Transverse colon (tissue), 4 donors: ENCODE measurements at regions not wholly inside any gene's neighbourhood (a gene's known extent, or its start where the extent isn't known, plus 50 kb on each side); places are given as distances from the start of the nearest gene placed in this dataset.

Experiments used
- DNase-seq: peaks from one replicate; pipeline ENCODE4 v3.0.0-alpha.2; 2019
- H3K27ac ChIP-seq, 4 donors: fragments of 200-600 bp; sonication (generic); 2 replicates each; pipeline ENCODE4 v1.5.1; 2016 to 2018; ENCODE audit warnings: inconsistent platforms in 4 of 4
- H3K27me3 ChIP-seq: fragments of 200-600 bp; sonication (generic); 2 replicates; pipeline ENCODE4 v1.5.1; 2017; ENCODE audit warnings: inconsistent platforms
- H3K36me3 ChIP-seq, 4 donors: fragments of 200-600 bp; sonication (generic); 2 replicates each; pipeline ENCODE4 v1.5.1; 2017 to 2019; ENCODE audit warnings: inconsistent platforms in 4 of 4
- H3K4me1 ChIP-seq, 4 donors: fragments of 200-600 bp; sonication (generic); 2 replicates each; pipeline ENCODE4 v1.5.1; 2017 to 2020; ENCODE audit warnings: inconsistent platforms in 4 of 4
- H3K4me3 ChIP-seq, 4 donors: fragments of 200-600 bp; sonication (generic); 1 replicate in 1 of 4; 2 replicates in 3 of 4; pipeline versions ENCODE4 v1.5.1 to v1.6.1; 2017 to 2019; ENCODE audit warnings: inconsistent platforms in 4 of 4
- H3K9me3 ChIP-seq, 2 donors: fragments of 200-600 bp; sonication (generic); 2 replicates each; pipeline ENCODE4 v1.5.1; 2017 to 2019; ENCODE audit warnings: inconsistent platforms in 2 of 2
- EP300 ChIP-seq: sonication (generic); formaldehyde crosslinking; IDR thresholded peaks from one replicate; pipeline ENCODE4 v1.6.1; 2017; ENCODE audit warnings: antibody characterized with exemption, low read depth
- POLR2A ChIP-seq: fragments of 450-650 bp; IDR thresholded peaks from one replicate; pipeline ENCODE4 v1.6.1; 2016; ENCODE audit warnings: antibody characterized with exemption, mild to moderate bottlenecking, moderate library complexity
- POLR2AphosphoS5 ChIP-seq, 3 donors: sonication (generic); formaldehyde crosslinking; IDR thresholded peaks; one replicate each; pipeline ENCODE4 v1.6.1; 2016; ENCODE audit warnings: antibody characterized with exemption in 3 of 3
- WGBS, 2 donors: methylation state at CpG; one replicate each; pipeline ENCODE4 v1.1.5; 2018; ENCODE audit warnings: low coverage in 1 of 2; 5-methylcytosine and 5-hydroxymethylcytosine counted together
- in situ Hi-C, 4 donors: fragments of 200-750 bp; cut with MboI; loops; one replicate each; pipeline versions ENCODE4 v1.15.0 to v1.15.1; 2017; ENCODE audit warnings: low sequenced_read_pairs in 3 of 4, low pct_ligation_motif_present in 1 of 4, low pct_unique_long_range_greater_than_20kb in 1 of 4
- intact Hi-C: fragments of 100-400 bp; cut with DNase I; formaldehyde crosslinking; loops from one replicate; pipeline ENCODE4 v1.15.1; 2023; ENCODE audit warnings: low total_unique reads
- TF ChIP-seq, protein P1 (sequence below), 5 experiments: fragments of 200-600 bp in 3 of 5; fragments of 450-650 bp in 2 of 5; sonication (generic) in 3 of 5; IDR thresholded peaks; 1 replicate in 2 of 5; 2 replicates in 3 of 5; pipeline ENCODE4 v1.5.1; 2016 to 2017; ENCODE audit warnings: antibody characterized with exemption in 5 of 5, inconsistent platforms in 3 of 5, mild to moderate bottlenecking in 2 of 5, moderate library complexity in 1 of 5

DNA sequence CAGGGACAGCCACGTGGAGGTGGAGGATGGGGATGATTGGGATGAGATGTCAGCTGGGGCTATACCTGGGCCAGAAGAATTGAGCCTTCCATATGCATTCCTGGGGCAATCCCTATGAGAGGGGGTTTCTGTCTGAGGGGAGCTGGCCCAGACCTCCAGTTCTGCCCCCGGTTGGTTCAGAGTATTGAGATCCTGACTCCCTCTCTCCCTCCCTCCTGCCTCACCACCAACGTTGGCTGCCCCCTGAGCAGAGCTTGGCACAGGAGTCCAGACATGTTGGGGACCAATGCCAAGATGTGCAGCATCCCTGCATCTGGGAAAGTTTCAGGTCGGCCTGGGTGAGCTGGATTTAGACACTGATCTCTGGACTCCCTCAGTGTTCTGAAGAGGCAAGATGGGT is 575.2 kb upstream of the MKI67 start:
- Histone ChIP-seq H3K27ac (no peak overlapping the region), H3K27me3 (no peaks in the 10 kb centered on the region), H3K4me3 (no peak overlapping the region), H3K36me3 (no peaks in the 10 kb centered on the region), H3K4me1 (no peaks in the 10 kb centered on the region), H3K9me3 (no peaks in the 10 kb centered on the region)
- no peak for DNase-seq
- 44% methylated on average over 4 of the region's 4 CpGs; no CpG with 5 or more reads in 1 of the 2 donors for WGBS, 2 donors
- intact Hi-C loops (no loop called here), in situ Hi-C loops (no loop called here)
- TF ChIP-seq POLR2A, result no peak

DNA sequence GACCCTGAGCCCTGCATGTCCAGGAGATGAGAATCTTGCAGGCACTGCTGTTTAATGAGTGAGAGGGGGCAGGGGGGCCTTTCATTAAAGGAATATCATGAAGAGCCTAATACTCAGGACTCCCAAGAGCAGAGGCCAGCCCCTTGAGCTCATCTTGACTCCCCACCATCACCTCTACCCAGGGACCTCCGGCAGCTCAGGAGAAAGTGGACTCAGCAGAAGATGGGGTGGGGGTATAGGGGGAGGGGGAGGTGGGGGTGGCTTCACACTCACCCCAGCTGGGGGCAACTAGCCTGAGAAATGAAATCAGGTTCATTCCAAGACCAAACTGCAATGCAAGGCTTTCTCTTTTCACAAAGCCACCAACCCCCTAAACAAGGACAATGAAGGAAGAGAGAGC is 575.6 kb upstream of the MKI67 start:
- H3K27me3 ChIP-seq, result no peaks in the 10 kb centered on the region
- no peaks in the 10 kb centered on the region for H3K36me3 ChIP-seq
- TF ChIP-seq EP300 (no peak), POLR2AphosphoS5 (IDR thresholded peaks at IDR 0.05) (no peak), POLR2A (no peak)
- TF ChIP-seq, protein P1, sequence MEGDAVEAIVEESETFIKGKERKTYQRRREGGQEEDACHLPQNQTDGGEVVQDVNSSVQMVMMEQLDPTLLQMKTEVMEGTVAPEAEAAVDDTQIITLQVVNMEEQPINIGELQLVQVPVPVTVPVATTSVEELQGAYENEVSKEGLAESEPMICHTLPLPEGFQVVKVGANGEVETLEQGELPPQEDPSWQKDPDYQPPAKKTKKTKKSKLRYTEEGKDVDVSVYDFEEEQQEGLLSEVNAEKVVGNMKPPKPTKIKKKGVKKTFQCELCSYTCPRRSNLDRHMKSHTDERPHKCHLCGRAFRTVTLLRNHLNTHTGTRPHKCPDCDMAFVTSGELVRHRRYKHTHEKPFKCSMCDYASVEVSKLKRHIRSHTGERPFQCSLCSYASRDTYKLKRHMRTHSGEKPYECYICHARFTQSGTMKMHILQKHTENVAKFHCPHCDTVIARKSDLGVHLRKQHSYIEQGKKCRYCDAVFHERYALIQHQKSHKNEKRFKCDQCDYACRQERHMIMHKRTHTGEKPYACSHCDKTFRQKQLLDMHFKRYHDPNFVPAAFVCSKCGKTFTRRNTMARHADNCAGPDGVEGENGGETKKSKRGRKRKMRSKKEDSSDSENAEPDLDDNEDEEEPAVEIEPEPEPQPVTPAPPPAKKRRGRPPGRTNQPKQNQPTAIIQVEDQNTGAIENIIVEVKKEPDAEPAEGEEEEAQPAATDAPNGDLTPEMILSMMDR (IDR thresholded peaks at IDR 0.05), result no peak
- in situ Hi-C loops, result no loop called here
- intact Hi-C loops, result no loop called here
- no peak overlapping the region for H3K4me3 ChIP-seq
- WGBS, 2 donors, result 89% methylated on average over 1 of the region's 1 CpG; no CpG with 5 or more reads in 1 of the 2 donors
- H3K4me1 ChIP-seq, result no peaks in the 10 kb centered on the region
- no peaks in the 10 kb centered on the region for H3K9me3 ChIP-seq
- no peak overlapping the region for H3K27ac ChIP-seq
- no peak for DNase-seq

DNA sequence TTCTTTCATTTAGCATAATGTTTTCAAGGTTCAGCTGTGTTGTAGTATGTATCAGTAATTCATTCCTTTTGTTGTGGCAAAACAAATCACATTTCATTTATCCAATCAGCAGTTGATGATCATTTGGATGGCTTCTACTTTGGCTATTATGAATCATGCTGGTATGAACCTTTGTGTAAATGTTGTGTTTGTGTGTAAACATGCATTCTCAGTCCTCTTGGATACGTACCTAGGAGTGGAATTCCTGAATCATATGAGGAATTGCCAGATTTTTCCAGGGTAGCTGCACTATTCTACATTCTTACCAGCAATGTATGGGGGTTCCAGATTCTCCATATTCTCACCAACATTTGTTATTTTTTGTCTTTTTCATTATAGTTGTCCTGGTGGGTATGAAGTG is 578.5 kb upstream of the MKI67 start:
- in situ Hi-C loops (no loop called here), intact Hi-C loops (no loop called here)
- no peak for DNase-seq
- 43 to 58% methylated on average over 1 of the region's 1 CpG for WGBS, 2 donors
- H3K27me3 ChIP-seq, result peaks cover under 1% of the 10 kb centered on the region
- no peaks in the 10 kb centered on the region for H3K4me1 ChIP-seq
- no peak overlapping the region for H3K27ac ChIP-seq
- no peaks in the 10 kb centered on the region for H3K36me3 ChIP-seq
- TF ChIP-seq EP300, result no peak
- TF ChIP-seq POLR2AphosphoS5 (IDR thresholded peaks at IDR 0.05), result no peak
- H3K4me3 ChIP-seq, result no peak overlapping the region
- no peaks in the 10 kb centered on the region for H3K9me3 ChIP-seq

DNA sequence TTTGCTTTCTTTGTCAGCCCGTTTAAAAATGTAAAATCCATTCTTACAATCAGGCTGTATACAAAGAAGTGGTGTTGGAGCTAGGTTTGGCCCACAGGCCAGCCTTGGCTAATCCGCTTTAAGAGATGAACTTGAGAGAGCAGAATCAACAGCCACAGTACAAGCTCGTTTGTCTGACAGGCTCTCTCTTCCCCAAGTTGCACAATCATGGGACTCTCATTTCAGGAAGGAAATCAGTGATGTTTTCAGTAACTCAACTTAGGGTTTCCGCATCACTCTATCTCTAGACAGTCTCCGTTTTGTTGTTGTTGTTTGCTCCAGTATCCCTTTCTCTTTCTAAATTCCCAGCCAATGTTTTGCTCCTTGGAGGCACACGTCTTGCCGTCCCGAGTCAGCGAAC is 582.0 kb upstream of the MKI67 start:
- no peak overlapping the region for H3K4me3 ChIP-seq
- intact Hi-C loops (no loop called here), in situ Hi-C loops (no loop called here)
- no peak for DNase-seq
- TF ChIP-seq POLR2AphosphoS5 (IDR thresholded peaks at IDR 0.05), result no peak
- no peak for TF ChIP-seq EP300
- TF ChIP-seq, protein P1 (IDR thresholded peaks at IDR 0.05), result no peak
- no peak for TF ChIP-seq POLR2A
- H3K27me3 ChIP-seq, result peaks cover 5% of the 10 kb centered on the region
- no peaks in the 10 kb centered on the region for H3K36me3 ChIP-seq
- 76% methylated on average over 9 of the region's 9 CpGs for WGBS, 2 donors
- H3K4me1 ChIP-seq, result no peaks in the 10 kb centered on the region
- no peak overlapping the region for H3K27ac ChIP-seq
- no peaks in the 10 kb centered on the region for H3K9me3 ChIP-seq

DNA sequence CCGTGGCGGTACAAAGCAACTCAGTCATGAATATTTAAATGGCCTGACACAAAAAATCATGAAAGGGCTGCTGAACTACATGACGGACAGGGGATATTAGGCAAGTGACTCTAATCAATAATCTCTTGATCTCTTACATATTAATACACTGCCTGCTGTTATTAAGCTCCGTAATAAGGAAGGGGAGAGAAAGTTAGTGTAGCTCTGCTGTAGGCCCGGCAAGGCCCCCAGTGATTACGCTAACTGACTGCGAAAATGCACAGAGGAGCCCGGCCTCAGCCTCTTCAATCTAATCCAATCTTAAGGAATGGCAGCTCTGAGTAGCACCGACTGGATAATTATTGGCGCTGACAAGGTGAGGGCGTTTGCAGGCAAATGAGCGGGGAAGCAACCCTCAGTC is 583.5 kb upstream of the MKI67 start:
- DNase-seq, result no peak
- no peaks in the 10 kb centered on the region for H3K36me3 ChIP-seq
- peaks cover 5% of the 10 kb centered on the region for H3K27me3 ChIP-seq
- H3K27ac ChIP-seq, result no peak overlapping the region
- in situ Hi-C loops, result no loop called here
- H3K4me3 ChIP-seq, result no peak overlapping the region
- intact Hi-C loops, result no loop called here
- TF ChIP-seq POLR2AphosphoS5 (IDR thresholded peaks at IDR 0.05) (no peak), EP300 (no peak), POLR2A (no peak)
- TF ChIP-seq, protein P1 (IDR thresholded peaks at IDR 0.05), result no peak
- no peaks in the 10 kb centered on the region for H3K9me3 ChIP-seq
- H3K4me1 ChIP-seq, result no peaks in the 10 kb centered on the region
- 90% methylated on average over 3 to 12 of the region's 12 CpGs for WGBS, 2 donors
